Hepatocyte (in vitro differentiated cells): ENCODE measurements at regions not wholly inside any gene's neighbourhood (a gene's known extent, or its start where the extent isn't known, plus 50 kb on each side); places are given as distances from the start of the nearest gene placed in this dataset.

ENCODE experiments used
- DNase-seq: peaks from one replicate; pipeline ENCODE4 v3.0.0-alpha.2; 2016; ENCODE audit warnings: low spot score
- H2AFZ ChIP-seq: fragments of 200-600 bp; sonication (generic); 2 replicates; pipeline ENCODE4 v1.6.0; 2016; ENCODE audit warnings: antibody characterized with exemption, mild to moderate bottlenecking
- H3K27ac ChIP-seq: fragments of 200-600 bp; sonication (generic); 2 replicates; pipeline ENCODE4 v1.5.1; 2016; ENCODE audit warnings: mild to moderate bottlenecking
- H3K27me3 ChIP-seq: fragments of 200-600 bp; sonication (generic); 2 replicates; pipeline ENCODE4 v1.6.1; 2016
- H3K36me3 ChIP-seq: fragments of 200-600 bp; sonication (generic); replicated peaks from 2 replicates; pipeline ENCODE4 v1.5.1; 2016; ENCODE audit warnings: low read depth; ENCODE audit not compliant: insufficient read depth
- H3K4me1 ChIP-seq: fragments of 200-600 bp; sonication (generic); 2 replicates; pipeline ENCODE4 v1.5.1; 2016; ENCODE audit warnings: mild to moderate bottlenecking, moderate library complexity; ENCODE audit not compliant: insufficient read depth
- H3K4me2 ChIP-seq: fragments of 200-600 bp; sonication (generic); 2 replicates; pipeline ENCODE4 v1.6.0; 2016
- H3K4me3 ChIP-seq: fragments of 200-600 bp; sonication (generic); 2 replicates; pipeline ENCODE4 v1.5.1; 2016; ENCODE audit warnings: mild to moderate bottlenecking
- H3K79me2 ChIP-seq: fragments of 200-600 bp; sonication (generic); 2 replicates; pipeline ENCODE4 v1.6.0; 2017; ENCODE audit warnings: mild to moderate bottlenecking
- H3K9me2 ChIP-seq: fragments of 200-600 bp; sonication (generic); replicated peaks from 2 replicates; pipeline ENCODE4 v1.6.0; 2017; ENCODE audit warnings: mild to moderate bottlenecking; ENCODE audit not compliant: insufficient read depth
- H3K9me3 ChIP-seq: fragments of 200-600 bp; sonication (generic); 2 replicates; pipeline ENCODE4 v1.5.1; 2016; ENCODE audit warnings: low read depth, mild to moderate bottlenecking
- H4K20me1 ChIP-seq: fragments of 200-600 bp; sonication (generic); 2 replicates; pipeline ENCODE4 v1.6.0; 2016; ENCODE audit warnings: mild to moderate bottlenecking; ENCODE audit not compliant: insufficient read depth, poor library complexity, severe bottlenecking
- EZH2 ChIP-seq: fragments of 200-600 bp; sonication (generic); IDR thresholded peaks from 2 replicates; pipeline ENCODE4 v1.6.1; 2016; ENCODE audit warnings: antibody characterized with exemption, mild to moderate bottlenecking, borderline replicate concordance
- EZH2phosphoT487 ChIP-seq: fragments of 200-600 bp; sonication (generic); IDR thresholded peaks from one replicate; pipeline ENCODE4 v1.6.1; 2018; ENCODE audit warnings: antibody characterized with exemption, mild to moderate bottlenecking, low read depth, moderate library complexity; ENCODE audit not compliant: unreplicated experiment, severe bottlenecking
- WGBS: methylation state at CpG from one replicate; pipeline ENCODE4 v1.1.6; 2016; ENCODE audit warnings: low lambda C conversion rate; ENCODE audit errors: missing lambda C conversion rate; 5-methylcytosine and 5-hydroxymethylcytosine counted together
- TF ChIP-seq, protein P1 (sequence below): fragments of 200-600 bp; sonication (generic); IDR thresholded peaks from 2 replicates; pipeline ENCODE4 v1.5.1; 2016; ENCODE audit warnings: antibody characterized with exemption, mild to moderate bottlenecking; ENCODE audit not compliant: poor library complexity

DNA sequence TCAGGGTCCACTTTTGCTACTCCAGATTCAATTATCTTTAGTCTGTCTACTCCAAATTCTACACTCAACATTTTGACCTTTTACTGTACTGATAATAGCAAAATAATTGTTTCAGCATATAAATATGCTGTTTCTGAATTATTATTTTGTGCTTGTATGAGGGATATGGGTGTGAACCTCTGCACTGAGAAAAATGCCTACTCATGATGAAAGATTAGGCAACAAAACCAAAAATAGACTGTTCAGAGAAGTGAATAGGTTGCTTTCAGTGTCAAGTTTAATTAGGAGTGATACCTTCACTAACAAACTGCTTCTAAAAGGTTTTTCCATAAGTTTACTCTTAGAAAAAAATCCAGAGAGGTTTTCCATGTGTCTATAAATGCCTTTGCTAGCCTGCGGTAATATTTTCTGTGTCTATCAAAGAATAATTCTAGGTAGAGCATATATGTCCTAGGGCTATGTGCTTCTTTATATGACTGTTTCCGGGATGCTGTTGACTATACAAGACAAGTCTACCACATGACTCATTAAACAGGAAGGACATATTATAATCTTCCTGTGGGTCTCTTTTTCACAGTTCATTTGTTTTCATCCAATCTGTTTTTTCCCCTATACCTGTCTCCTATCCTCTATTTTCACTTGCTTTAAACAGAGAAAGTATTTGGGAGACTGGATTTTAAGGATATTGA lies 218.5 kb upstream of the TTC14 start:
- no peak for DNase-seq
- Histone ChIP-seq H4K20me1 (no peaks in the 10 kb centered on the region), H3K4me1 (no peaks in the 10 kb centered on the region), H3K9me3 (no peaks in the 10 kb centered on the region), H3K27me3 (no peaks in the 10 kb centered on the region), H3K36me3 (no peaks in the 10 kb centered on the region), H2AFZ (no peak overlapping the region), H3K4me3 (no peak overlapping the region), H3K9me2 (no peaks in the 10 kb centered on the region), H3K4me2 (no peak overlapping the region), H3K79me2 (no peaks in the 10 kb centered on the region), H3K27ac (no peak overlapping the region)
- TF ChIP-seq EZH2phosphoT487 (no peak), EZH2 (no peak)
- TF ChIP-seq, protein P1, sequence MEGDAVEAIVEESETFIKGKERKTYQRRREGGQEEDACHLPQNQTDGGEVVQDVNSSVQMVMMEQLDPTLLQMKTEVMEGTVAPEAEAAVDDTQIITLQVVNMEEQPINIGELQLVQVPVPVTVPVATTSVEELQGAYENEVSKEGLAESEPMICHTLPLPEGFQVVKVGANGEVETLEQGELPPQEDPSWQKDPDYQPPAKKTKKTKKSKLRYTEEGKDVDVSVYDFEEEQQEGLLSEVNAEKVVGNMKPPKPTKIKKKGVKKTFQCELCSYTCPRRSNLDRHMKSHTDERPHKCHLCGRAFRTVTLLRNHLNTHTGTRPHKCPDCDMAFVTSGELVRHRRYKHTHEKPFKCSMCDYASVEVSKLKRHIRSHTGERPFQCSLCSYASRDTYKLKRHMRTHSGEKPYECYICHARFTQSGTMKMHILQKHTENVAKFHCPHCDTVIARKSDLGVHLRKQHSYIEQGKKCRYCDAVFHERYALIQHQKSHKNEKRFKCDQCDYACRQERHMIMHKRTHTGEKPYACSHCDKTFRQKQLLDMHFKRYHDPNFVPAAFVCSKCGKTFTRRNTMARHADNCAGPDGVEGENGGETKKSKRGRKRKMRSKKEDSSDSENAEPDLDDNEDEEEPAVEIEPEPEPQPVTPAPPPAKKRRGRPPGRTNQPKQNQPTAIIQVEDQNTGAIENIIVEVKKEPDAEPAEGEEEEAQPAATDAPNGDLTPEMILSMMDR = no peak
- WGBS = 84% methylated on average over 2 of the region's 2 CpGs

DNA sequence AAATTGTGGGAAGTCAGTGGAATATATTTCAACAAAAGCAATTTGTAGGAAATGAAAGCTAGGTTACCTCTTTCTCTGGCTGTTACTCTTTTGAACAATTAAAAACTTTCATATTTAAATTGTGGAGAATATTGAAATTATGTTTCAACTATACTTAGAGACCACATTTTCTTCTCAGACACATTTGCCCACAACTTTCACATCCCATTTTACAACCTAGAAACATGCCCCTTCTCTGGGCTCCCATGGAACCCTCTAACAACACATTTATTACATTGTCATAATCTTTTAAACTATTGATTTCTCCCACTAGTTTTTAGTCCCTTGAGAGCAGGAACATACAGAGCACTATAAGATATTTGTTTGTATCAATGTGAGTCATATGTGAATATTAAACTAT lies 211.7 kb upstream of the TTC14 start:
- H3K4me3 ChIP-seq = no peak overlapping the region
- H3K27ac ChIP-seq = no peak overlapping the region
- H4K20me1 ChIP-seq = no peaks in the 10 kb centered on the region
- H3K4me1 ChIP-seq = no peaks in the 10 kb centered on the region
- H3K9me3 ChIP-seq = no peaks in the 10 kb centered on the region
- TF ChIP-seq, protein P1 = no peak
- TF ChIP-seq EZH2 = no peak
- no peak for TF ChIP-seq EZH2phosphoT487
- H3K27me3 ChIP-seq = no peaks in the 10 kb centered on the region
- DNase-seq = no peak
- no peaks in the 10 kb centered on the region for H3K36me3 ChIP-seq
- no peak overlapping the region for H3K4me2 ChIP-seq
- no peak overlapping the region for H2AFZ ChIP-seq
- no peaks in the 10 kb centered on the region for H3K79me2 ChIP-seq
- no peaks in the 10 kb centered on the region for H3K9me2 ChIP-seq

DNA sequence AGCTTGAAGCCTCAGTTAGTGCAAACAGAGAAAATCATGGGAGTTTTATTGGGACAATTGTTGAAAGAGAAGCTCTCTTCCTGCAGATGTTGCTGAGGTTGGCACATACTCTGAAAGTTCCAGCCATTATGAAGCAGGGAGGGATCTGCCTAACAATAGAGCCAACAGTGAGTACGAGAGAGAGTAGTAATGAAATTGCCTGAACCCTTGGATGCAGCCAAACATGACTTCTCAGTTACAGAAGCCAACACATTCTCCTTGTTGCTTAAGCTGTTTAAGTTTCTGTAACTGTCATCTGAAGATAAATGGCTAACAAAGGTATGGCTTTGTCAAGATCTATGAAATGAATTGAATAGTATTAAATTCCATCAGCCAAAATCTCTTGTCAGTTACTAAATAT lies 211.0 kb upstream of the TTC14 start:
- DNase-seq = no peak
- Histone ChIP-seq H3K36me3 (no peaks in the 10 kb centered on the region), H4K20me1 (no peaks in the 10 kb centered on the region), H3K27ac (no peak overlapping the region), H3K4me1 (no peaks in the 10 kb centered on the region), H3K9me3 (no peaks in the 10 kb centered on the region), H3K9me2 (no peaks in the 10 kb centered on the region), H3K4me2 (no peak overlapping the region), H3K27me3 (no peaks in the 10 kb centered on the region), H2AFZ (no peak overlapping the region), H3K4me3 (no peak overlapping the region), H3K79me2 (no peaks in the 10 kb centered on the region)
- TF ChIP-seq EZH2phosphoT487 = no peak
- no peak for TF ChIP-seq EZH2
- TF ChIP-seq, protein P1 = no peak
- 71% methylated on average over 1 of the region's 1 CpG for WGBS

DNA sequence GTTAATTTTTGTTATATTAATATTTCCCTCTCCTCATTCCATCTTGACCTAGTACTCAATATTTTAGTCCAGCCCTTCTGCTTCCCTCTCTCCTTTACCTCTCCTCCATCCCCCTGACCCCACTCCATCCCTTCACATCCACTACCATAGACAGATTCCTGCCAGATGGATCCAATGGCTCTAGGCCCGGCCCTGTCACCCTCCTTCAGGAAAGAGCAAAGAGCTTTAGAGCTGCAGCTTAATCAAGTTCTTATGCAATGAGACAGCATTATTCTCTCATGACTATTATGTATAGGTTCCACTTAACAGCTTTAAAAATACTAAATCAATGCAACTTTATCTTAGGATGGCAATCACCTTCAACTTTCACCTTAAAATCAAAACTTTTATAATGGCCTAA lies 200.7 kb upstream of the TTC14 start:
- Histone ChIP-seq H3K4me2 (no peak overlapping the region), H3K79me2 (no peaks in the 10 kb centered on the region), H2AFZ (no peak overlapping the region), H3K9me2 (no peaks in the 10 kb centered on the region), H3K27me3 (no peaks in the 10 kb centered on the region), H3K27ac (no peak overlapping the region), H3K36me3 (no peaks in the 10 kb centered on the region), H3K9me3 (no peaks in the 10 kb centered on the region), H4K20me1 (no peaks in the 10 kb centered on the region), H3K4me1 (no peaks in the 10 kb centered on the region), H3K4me3 (no peak overlapping the region)
- DNase-seq = no peak
- TF ChIP-seq EZH2 (no peak), EZH2phosphoT487 (no peak)
- TF ChIP-seq, protein P1 = no peak
- 94% methylated on average over 1 of the region's 1 CpG for WGBS
